VCaP (cell line): ENCODE measurements at regions not wholly inside any gene's neighbourhood (a gene's known extent, or its start where the extent isn't known, plus 50 kb on each side); places are given as distances from the start of the nearest gene placed in this dataset.

Source experiments
- H3K27ac ChIP-seq: fragments of 450-650 bp; 2 replicates; pipeline ENCODE4 v1.5.1; 2017
- CTCF ChIP-seq: fragments of 450-650 bp; conservative IDR thresholded peaks from 2 replicates; pipeline ENCODE4 v1.5.1; 2017; ENCODE audit warnings: mild to moderate bottlenecking, moderate library complexity

GRCh38 chr5:53815471-53815870 is 255.0 kb downstream of the NDUFS4 start:
- TF ChIP-seq CTCF: no peak
- H3K27ac ChIP-seq: no peak overlapping the region

- no peak overlapping the region for H3K27ac ChIP-seq
- no peak for TF ChIP-seq CTCF
These were observed 256.7 kb downstream of the NDUFS4 start for GRCh38 chr5:53817183-53817582.

GRCh38 chr5:53819482-53819881 is 259.0 kb downstream of the NDUFS4 start:
- no peak for TF ChIP-seq CTCF
- no peak overlapping the region for H3K27ac ChIP-seq

- no peak overlapping the region for H3K27ac ChIP-seq
- no peak for TF ChIP-seq CTCF
These were observed 259.8 kb downstream of the NDUFS4 start for GRCh38 chr5:53820119-53820801.

- no peak for TF ChIP-seq CTCF
- H3K27ac ChIP-seq: no peak overlapping the region
These were observed 260.3 kb downstream of the NDUFS4 start for GRCh38 chr5:53820802-53821171.

GRCh38 chr5:53825016-53825415 is 264.6 kb downstream of the NDUFS4 start:
- no peak for TF ChIP-seq CTCF
- H3K27ac ChIP-seq: no peak overlapping the region

GRCh38 chr5:53825926-53826325 is 265.5 kb downstream of the NDUFS4 start:
- TF ChIP-seq CTCF: no peak
- H3K27ac ChIP-seq: no peak overlapping the region
